ENCODE measurements at regions not wholly inside any gene's neighbourhood (a gene's known extent, or its start where the extent isn't known, plus 50 kb on each side); places are given as distances from the start of the nearest gene placed in this dataset.
A peak's percentile ranks its signal among the peaks of the same experiment; 100 is the strongest.

DNA sequence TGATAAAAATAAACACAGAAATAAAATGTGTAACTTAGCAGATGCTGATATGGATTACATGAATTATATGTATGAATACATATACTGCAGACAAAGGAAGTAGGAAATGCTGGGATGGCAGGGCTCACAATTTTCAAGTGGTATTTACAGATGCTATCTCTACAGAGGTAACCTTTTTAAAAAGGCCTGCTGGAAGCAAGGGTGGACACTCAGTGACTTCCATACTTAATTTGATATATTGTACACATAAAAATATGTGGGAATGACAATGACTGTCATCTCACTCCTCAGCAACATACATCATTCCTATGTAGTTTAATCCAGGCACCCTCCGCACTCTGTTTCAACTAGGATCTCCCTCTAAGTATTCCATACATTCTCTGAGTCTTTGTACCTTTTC lies 452.9 kb downstream of the DTHD1 start:
- no peak overlapping the region for H3K27ac Mint-ChIP-seq
- DNase-seq = no peak
- H3K4me1 Mint-ChIP-seq = no peaks in the 10 kb centered on the region
- peaks cover 3% of the 10 kb centered on the region for H3K9me3 Mint-ChIP-seq (ENCODE audit: low read depth)
- POLR2A ChIA-PET = no interaction called here
- H3K36me3 Mint-ChIP-seq (ENCODE audit: low read depth) = no peaks in the 10 kb centered on the region
- no peaks in the 10 kb centered on the region for H3K27me3 Mint-ChIP-seq
- H3K4me3 Mint-ChIP-seq = no peak overlapping the region
- ATAC-seq = no peak
- CTCF ChIA-PET = no interaction called here
- intact Hi-C loops (cut with DNase I, micrococcal nuclease) = no loop called here

DNA sequence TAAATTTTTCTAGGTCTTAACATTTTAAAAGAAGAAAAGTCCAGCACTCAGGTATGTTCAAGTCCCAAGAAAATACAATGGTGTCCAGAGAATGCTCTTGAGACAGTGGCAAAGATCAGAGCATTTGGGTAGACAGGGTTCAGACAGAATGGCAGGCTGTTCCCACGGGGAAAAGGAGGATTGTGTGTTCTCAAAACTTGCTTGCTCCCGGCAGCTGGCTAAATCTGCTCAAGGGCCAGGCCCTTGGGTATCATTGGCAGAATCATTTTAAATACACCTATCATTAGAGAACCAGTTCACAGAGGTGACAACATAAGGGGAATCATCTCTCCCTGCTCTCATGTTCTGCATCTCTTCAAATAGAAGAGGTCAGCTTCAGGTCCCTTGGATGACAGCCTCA lies 456.3 kb downstream of the DTHD1 start:
- H3K36me3 Mint-ChIP-seq (ENCODE audit: low read depth) = no peaks in the 10 kb centered on the region
- DNase-seq (no peak), ATAC-seq (no peak)
- POLR2A ChIA-PET = no interaction called here
- H3K9me3 Mint-ChIP-seq (ENCODE audit: low read depth) = no peaks in the 10 kb centered on the region
- peaks cover 4% of the 10 kb centered on the region for H3K27me3 Mint-ChIP-seq
- H3K4me3 Mint-ChIP-seq = no peak overlapping the region
- H3K4me1 Mint-ChIP-seq = no peaks in the 10 kb centered on the region
- intact Hi-C loops (cut with DNase I, micrococcal nuclease) = no loop called here
- H3K27ac Mint-ChIP-seq = no peak overlapping the region
- CTCF ChIA-PET = no interaction called here

DNA sequence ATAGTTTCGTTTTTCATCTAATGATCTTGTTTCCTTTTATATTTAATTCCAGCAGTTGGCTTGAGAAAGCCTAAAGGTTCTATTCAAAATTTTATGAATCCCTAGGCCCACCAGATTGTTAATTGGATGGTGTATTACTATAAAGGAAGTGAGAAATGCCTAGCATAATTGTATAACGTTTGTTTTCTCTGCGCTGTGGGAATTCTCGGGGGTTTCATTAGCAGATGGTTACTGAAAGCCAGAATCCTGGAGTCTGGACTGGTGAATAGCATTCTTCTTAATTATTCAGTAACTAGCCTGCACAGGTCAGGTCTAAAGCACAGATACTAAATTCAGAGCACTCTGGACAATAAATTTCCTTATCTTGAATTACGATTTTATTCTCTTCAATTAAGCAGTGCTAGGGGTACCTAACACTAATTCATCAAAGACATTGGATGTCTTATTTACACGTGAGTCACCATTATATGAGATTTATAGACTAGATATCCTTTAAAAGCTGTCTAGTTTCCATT lies 459.4 kb downstream of the DTHD1 start:
- Mint-ChIP-seq H3K4me3 (no peak overlapping the region), H3K4me1 (no peaks in the 10 kb centered on the region), H3K27ac (no peak overlapping the region), H3K36me3 (ENCODE audit: low read depth) (no peaks in the 10 kb centered on the region), H3K9me3 (ENCODE audit: low read depth) (no peaks in the 10 kb centered on the region), H3K27me3 (peaks cover 8% of the 10 kb centered on the region)
- POLR2A ChIA-PET = no interaction called here
- DNase-seq (no peak), ATAC-seq (no peak)
- intact Hi-C loops (cut with DNase I, micrococcal nuclease) = no loop called here
- CTCF ChIA-PET = no interaction called here

DNA sequence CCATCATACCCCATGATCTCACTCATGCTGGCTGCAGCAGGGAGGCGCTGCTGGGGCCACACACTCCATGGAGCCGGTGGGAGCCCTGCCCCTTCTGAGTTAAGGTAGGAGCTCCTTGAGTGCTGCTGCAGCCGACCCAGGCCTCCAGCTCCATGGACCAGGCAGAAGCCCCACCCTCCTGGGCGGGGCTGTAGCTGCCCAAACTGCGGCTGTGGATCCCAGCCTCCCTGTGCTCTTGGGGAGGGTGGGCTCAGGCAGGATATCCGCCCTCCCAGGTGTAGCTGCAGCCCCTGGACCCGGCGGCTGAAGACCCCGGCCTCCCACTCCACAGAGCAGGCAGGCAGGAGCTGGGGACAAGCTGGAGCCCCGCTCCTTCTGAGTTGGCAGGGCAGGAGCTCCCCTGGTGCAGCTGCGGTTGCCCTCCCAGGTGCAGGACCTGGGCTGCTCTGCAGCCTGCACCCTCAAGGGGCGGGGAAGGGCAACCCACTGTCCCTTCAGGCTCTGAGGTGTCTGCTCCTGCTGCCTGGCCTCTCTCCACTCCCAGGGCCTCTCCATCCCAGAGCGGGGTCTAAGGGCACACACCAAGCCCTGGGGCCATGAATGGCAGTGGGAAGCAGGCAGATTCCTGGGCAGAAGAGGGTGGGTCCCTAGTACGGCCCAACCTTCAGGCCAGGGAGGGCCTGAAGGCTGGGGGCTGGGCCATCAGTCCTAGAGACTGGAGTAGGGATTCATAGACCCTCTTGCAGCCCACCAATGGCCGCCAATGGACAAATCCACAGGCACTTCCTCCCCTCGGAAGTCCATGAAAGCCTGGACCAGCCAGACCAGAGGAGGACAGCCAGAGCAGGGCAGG lies 466.1 kb downstream of the DTHD1 start:
- Mint-ChIP-seq H3K4me3 (no peak overlapping the region), H3K36me3 (ENCODE audit: low read depth) (no peaks in the 10 kb centered on the region), H3K9me3 (ENCODE audit: low read depth) (no peaks in the 10 kb centered on the region), H3K4me1 (no peaks in the 10 kb centered on the region), H3K27ac (no peak overlapping the region), H3K27me3 (peaks cover 4% of the 10 kb centered on the region)
- DNase-seq (no peak), ATAC-seq (no peak)
- CTCF ChIA-PET = no interaction called here
- POLR2A ChIA-PET = no interaction called here
- intact Hi-C loops (cut with DNase I, micrococcal nuclease) = no loop called here

DNA sequence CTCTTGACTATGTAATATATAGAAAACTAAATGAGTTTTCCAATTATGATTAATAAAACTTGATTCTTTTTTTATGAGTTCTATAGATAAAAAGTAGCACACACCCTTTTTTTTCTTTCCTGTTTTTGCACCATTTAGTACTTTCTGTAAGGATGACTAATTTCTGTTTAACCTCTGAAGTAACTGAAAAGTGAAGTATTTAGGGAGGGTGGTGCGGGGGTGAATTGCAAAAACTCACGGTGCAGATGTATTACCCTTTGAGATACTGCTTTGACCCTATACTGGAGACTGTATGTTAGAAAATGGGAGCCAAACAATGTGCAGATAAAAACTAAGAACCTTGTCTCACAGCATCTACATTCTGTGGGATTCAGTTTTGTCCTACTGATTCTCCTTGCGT lies 471.6 kb downstream of the DTHD1 start:
- POLR2A ChIA-PET = no interaction called here
- CTCF ChIA-PET = no interaction called here
- Mint-ChIP-seq H3K36me3 (ENCODE audit: low read depth) (no peaks in the 10 kb centered on the region), H3K4me1 (peaks cover 5% of the 10 kb centered on the region), H3K27me3 (no peaks in the 10 kb centered on the region), H3K4me3 (no peak overlapping the region), H3K9me3 (ENCODE audit: low read depth) (no peaks in the 10 kb centered on the region), H3K27ac (no peak overlapping the region)
- ATAC-seq (peak; percentile 58), DNase-seq (no peak)
- intact Hi-C loops (cut with DNase I, micrococcal nuclease) = no loop called here

DNA sequence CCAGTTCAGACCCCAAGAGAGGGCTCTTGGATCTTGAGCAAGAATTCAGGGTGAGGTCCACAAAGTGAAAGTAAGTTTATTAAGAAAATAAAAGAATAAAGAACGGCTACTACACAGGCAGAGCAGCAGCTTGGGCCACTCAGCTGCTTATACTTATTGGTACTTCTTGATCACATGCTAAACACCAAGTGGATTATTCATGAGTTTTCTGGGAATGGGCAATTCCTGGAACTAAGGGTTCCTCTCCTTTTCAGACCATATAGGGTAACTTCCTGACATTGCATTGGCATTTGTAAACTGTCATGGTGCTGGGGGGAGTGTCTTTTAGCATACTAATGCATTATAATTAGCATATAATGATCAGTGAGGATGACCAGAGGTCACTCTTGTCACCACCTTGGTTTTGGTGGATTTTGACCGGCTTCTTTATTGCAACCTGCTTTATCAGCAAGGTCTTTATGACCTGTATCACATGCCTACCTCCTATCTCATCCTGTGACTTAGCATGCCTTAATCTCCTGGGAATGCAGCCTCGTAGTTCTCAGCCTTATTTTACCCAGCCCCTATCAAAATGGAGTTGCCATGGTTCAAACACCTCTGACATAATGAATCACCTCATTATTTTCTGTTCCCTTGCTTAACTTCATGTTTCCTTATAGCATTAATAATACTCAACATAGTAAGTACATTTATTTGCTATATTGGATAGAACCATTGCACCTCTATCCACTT lies 476.3 kb downstream of the DTHD1 start:
- intact Hi-C loops (cut with DNase I, micrococcal nuclease) = loop anchor here in 1 of 2 experiments (5.0 kb wide), 1 partner anchor 50 kb away; no protein-coding TSS in a partner anchor
- ChIA-PET POLR2A (no interaction called here), CTCF (no interaction called here)
- Mint-ChIP-seq H3K4me1 (peaks cover 5% of the 10 kb centered on the region), H3K4me3 (no peak overlapping the region), H3K9me3 (ENCODE audit: low read depth) (no peaks in the 10 kb centered on the region), H3K27ac (no peak overlapping the region), H3K27me3 (no peaks in the 10 kb centered on the region), H3K36me3 (ENCODE audit: low read depth) (no peaks in the 10 kb centered on the region)
- no peak for DNase-seq
- ATAC-seq = no peak

DNA sequence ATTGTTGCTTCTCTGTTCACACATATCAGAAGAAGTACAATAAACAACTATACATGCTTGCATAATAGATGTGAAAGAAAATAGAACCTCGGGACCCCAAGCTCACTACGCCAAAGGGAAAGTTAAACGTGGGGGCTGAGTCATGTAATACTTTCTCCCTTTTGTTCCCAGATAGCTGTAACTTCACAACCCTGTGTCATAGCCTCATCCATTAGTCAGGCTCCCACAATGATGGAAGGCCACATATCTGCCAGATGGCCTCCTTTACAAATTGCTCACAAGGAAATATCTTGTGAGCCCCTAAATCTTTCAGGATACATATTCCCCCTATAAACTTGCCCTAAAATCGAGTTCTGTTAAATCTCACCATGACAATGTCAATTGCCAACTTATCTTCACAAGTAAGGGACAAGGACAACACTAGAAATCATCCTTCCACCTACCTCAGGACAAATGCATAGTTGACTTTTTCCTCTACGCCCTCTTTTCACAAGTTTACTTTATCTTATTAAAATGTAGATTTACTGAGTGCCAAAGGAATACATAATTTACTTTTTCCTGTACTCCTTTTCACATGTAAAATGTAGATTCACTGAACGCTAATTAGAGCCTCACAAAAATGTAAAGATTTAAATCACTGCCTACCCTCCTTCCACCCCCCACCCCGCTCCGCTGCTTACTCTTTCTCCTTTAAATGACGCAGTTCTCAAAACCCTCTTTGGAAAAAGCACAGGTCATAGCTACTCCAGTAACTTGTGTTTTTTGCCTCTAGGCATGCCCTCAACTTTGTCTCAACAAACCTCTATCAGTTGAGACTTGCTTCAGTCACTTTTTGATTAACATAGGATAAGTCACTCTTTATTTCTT lies 477.1 kb downstream of the DTHD1 start:
- CTCF ChIA-PET = interaction anchor here (0.6 kb wide), 1 partner anchor 947 kb away, joined by 5 read pairs; no protein-coding TSS in a partner anchor
- Mint-ChIP-seq H3K27ac (no peak overlapping the region), H3K4me1 (no peaks in the 10 kb centered on the region), H3K27me3 (no peaks in the 10 kb centered on the region), H3K4me3 (no peak overlapping the region), H3K36me3 (ENCODE audit: low read depth) (no peaks in the 10 kb centered on the region), H3K9me3 (ENCODE audit: low read depth) (no peaks in the 10 kb centered on the region)
- DNase-seq (no peak), ATAC-seq (no peak)
- intact Hi-C loops (cut with DNase I, micrococcal nuclease) = loop anchor here in 1 of 2 experiments (5.0 kb wide), 1 partner anchor 51 kb away; no protein-coding TSS in a partner anchor
- POLR2A ChIA-PET = no interaction called here

DNA sequence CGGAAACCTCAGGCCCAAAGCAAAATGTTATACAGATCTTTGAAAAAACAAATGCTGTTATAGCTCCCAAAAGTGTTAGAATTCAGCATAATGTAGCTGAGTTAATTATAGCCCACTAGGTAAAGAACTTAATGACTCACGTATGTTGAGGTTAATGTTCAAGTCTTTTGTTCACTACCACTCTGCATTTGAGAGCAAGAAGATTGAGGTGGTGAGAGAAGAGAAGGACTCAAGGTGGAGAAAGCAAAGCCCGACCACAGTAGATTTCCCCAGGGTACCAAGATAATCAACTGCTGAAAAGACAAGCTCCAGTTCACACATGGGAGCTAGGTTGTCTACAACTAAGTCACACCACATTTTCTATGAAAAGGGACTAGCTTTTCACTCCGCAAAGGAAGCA lies 480.2 kb downstream of the DTHD1 start:
- Mint-ChIP-seq H3K4me1 (no peaks in the 10 kb centered on the region), H3K27ac (no peak overlapping the region), H3K9me3 (ENCODE audit: low read depth) (no peaks in the 10 kb centered on the region), H3K27me3 (no peaks in the 10 kb centered on the region), H3K36me3 (ENCODE audit: low read depth) (no peaks in the 10 kb centered on the region), H3K4me3 (no peak overlapping the region)
- POLR2A ChIA-PET = no interaction called here
- ATAC-seq (no peak), DNase-seq (no peak)
- CTCF ChIA-PET = no interaction called here
- intact Hi-C loops (cut with DNase I, micrococcal nuclease) = no loop called here

DNA sequence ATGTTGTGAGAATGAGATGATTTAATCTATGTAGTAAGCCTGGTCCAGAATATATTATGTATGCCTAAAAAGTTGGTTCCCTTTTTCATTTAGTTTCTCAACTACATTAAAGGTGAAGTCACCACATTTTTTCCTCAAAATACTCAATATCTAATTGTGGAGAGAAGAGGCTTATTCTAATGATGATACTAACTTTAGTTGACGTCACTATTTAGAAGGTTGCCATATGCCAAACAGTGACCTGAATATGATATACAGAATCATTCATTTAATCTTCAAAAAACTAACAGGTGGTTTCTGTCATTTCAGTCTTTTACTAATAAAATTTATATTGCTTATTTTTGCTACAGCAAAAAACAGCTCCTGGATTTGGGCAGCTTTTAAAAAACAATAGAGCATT lies 480.7 kb upstream of the NWD2 start:
- H3K9me3 Mint-ChIP-seq (ENCODE audit: low read depth) = no peaks in the 10 kb centered on the region
- H3K27me3 Mint-ChIP-seq = no peaks in the 10 kb centered on the region
- no peak overlapping the region for H3K27ac Mint-ChIP-seq
- POLR2A ChIA-PET = no interaction called here
- CTCF ChIA-PET = interaction anchor here (0.9 kb wide), 1 partner anchor 11 kb away, joined by 3 read pairs; no protein-coding TSS in a partner anchor
- H3K36me3 Mint-ChIP-seq (ENCODE audit: low read depth) = no peaks in the 10 kb centered on the region
- H3K4me1 Mint-ChIP-seq = no peaks in the 10 kb centered on the region
- no peak overlapping the region for H3K4me3 Mint-ChIP-seq
- ATAC-seq (no peak), DNase-seq (no peak)
- intact Hi-C loops (cut with DNase I, micrococcal nuclease) = no loop called here

DNA sequence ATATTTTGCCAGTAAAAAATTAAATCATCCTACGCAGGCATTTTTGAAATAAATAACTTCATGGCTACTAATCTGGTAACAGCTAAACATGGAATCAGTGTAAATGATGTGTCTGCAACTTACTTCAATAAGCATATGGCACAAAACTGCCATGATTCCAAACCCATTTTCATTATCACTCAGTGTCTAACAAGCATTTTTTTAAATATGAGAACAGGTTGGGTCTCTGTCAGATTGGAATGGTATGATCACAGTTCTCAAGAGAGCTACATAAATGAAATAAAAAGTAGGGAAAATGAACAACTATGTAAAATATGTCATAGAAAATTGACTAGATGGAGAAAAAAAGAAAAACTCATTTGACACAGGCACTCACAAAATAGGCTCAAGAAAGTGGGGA lies 476.9 kb upstream of the NWD2 start:
- intact Hi-C loops (cut with DNase I, micrococcal nuclease) = no loop called here
- ChIA-PET CTCF (no interaction called here), POLR2A (no interaction called here)
- ATAC-seq = no peak
- Mint-ChIP-seq H3K27me3 (no peaks in the 10 kb centered on the region), H3K27ac (no peak overlapping the region), H3K4me3 (no peak overlapping the region), H3K36me3 (ENCODE audit: low read depth) (no peaks in the 10 kb centered on the region), H3K4me1 (peaks cover 4% of the 10 kb centered on the region), H3K9me3 (ENCODE audit: low read depth) (no peaks in the 10 kb centered on the region)
- DNase-seq = no peak

DNA sequence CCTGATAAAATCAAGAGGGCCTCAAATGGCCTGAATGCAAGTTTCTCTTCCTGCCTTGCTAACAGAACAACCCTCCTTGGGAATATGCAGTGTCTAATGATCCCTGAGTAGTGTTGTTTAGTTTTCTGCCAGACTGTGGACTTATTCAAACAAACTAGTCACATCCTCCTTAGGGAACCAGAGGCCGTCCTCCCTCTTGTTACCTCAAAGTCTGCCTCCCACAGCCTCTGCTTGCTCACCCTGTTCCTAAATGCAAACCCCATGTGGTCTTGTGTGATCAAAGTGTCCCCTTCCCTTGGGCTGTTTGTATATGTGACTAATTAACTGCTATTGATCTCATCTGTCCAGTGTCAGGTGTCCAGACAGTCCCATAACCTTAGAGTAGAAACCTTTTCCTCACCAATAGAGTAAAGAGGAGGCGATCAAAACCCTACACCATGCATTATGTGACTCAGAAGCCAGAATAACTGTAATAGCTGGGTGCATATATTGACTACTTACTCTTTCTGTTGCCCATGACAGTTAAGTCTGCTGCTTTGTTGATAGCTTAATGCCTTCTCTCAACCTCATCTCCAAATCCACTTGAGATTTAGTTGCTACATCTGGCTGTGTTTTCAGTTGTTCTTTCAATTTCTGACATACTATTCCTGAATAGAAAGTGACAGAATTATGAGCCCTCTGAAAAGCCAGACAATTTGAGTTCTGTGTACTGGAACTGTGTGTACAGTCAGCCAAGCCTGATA lies 473.0 kb upstream of the NWD2 start:
- Mint-ChIP-seq H3K4me3 (no peak overlapping the region), H3K27ac (no peak overlapping the region), H3K36me3 (ENCODE audit: low read depth) (no peaks in the 10 kb centered on the region), H3K27me3 (no peaks in the 10 kb centered on the region), H3K9me3 (ENCODE audit: low read depth) (no peaks in the 10 kb centered on the region), H3K4me1 (peaks cover 6% of the 10 kb centered on the region)
- no peak for ATAC-seq
- POLR2A ChIA-PET = no interaction called here
- intact Hi-C loops (cut with DNase I, micrococcal nuclease) = no loop called here
- CTCF ChIA-PET = no interaction called here
- no peak for DNase-seq

Data from activated CD4-positive, alpha-beta T cell treated with anti-CD3 and anti-CD28 coated beads for 36 hours (primary cell).